HG03280 (cell line): ENCODE measurements at regions not wholly inside any gene's neighbourhood (a gene's known extent, or its start where the extent isn't known, plus 50 kb on each side); places are given as distances from the start of the nearest gene placed in this dataset.

ENCODE experiments used
- ATAC-seq: cut with Tn5 transposase; IDR thresholded peaks from one replicate; pipeline ENCODE4 v1.9.1; 2021; ENCODE audit warnings: mild to moderate bottlenecking, moderate library complexity; ENCODE audit not compliant: unreplicated experiment

GRCh38 chr13:84686458-84686857 lies 804.2 kb upstream of the SLITRK1 start:
- no peak for ATAC-seq

- no peak for ATAC-seq
Observed at GRCh38 chr13:84684804-84685203, 802.5 kb upstream of the SLITRK1 start.

DNA sequence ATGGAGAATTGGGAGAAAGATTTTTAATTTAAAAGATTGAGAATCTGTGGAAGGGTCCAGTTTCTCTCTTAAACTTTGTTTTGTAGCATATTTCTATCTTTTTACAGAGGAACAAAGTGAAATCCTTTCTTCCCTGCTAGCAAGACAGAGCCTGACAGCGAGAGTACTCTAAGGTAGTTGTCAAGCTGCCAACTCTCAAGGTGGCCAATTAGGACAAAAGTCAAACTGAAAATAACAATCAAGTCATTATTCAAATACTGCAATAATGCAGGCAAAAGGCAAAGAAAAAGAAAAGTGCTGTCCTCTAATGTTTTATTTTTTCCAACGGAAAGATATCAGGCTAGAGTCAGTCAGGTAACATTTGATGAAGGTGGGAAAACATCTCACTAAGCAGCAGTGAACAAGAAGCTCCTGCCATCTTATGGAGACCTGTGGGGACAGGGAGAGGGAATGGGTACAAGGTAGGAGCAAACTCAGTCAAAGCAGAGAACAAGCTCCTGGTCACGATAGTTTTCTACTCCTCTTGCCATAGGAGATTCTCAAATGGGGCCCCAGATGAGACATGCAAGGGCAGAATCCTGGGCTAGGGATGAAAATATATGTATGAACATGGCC lies 801.9 kb upstream of the SLITRK1 start:
- ATAC-seq = no peak

DNA sequence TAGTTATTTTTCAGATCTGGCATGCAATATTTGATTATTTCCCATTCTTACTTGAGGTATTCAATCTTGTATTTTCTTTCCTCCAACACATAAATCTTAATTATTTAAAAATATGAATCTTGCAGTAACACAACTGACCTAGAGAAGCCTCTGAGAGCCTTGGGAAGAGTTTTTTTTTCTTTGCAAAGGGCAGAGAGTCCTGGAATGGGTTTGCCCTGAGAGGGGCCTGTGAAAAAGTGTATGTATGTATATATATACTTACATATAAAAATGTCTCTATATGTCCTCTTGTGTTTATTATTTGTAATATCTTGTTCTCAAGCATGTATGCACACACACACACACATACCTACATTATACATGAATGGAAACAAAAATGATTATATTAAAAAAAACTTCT lies 801.2 kb upstream of the SLITRK1 start:
- no peak for ATAC-seq

DNA sequence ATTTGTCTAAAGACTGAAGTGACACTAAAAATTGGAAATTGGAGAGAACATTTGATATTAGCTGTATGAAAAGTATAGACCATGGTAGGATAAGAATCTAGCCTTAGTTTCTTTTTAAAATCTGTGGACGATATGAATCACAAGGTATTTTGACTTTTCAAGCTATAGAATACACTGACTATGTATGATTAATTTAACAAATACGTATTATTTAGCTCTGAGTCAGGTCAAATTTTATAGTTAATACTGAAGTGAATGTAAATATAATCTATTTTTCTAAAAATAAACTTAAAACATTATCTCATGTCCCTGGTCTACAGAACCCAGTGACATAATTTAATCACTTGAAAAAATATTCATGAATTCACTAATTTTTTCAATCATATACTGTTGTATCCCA lies 795.6 kb upstream of the SLITRK1 start:
- ATAC-seq = no peak

GRCh38 chr13:84672616-84673015 lies 790.3 kb upstream of the SLITRK1 start:
- ATAC-seq = no peak

DNA sequence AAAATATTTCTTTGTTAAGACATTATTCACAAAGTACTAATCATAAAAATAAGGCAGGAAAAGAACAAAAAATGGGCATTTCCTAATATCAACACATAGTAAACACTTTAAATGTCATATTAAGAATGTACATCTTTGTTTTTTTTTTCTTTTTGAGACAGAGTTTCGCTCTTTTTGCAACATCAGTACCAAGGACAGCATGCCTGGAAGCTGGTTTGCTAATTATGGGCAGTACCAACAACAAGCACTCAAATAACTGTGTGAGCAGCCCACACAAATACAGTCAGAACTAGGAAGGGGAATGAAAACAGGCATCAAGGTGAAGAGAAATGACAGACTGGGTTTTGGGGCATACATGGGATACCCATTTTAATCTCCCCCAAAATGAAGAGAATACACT lies 788.0 kb upstream of the SLITRK1 start:
- no peak for ATAC-seq

GRCh38 chr13:84668637-84669036 lies 786.4 kb upstream of the SLITRK1 start:
- ATAC-seq = no peak

GRCh38 chr13:84662491-84662890 lies 780.2 kb upstream of the SLITRK1 start:
- ATAC-seq = no peak

- no peak for ATAC-seq
Observed at GRCh38 chr13:84661718-84662117, 779.4 kb upstream of the SLITRK1 start.

- ATAC-seq = no peak
Observed at GRCh38 chr13:84659359-84659661, 777.0 kb upstream of the SLITRK1 start.

- no peak for ATAC-seq
Observed at GRCh38 chr13:84658491-84659358, 776.5 kb upstream of the SLITRK1 start.

- no peak for ATAC-seq
Observed at GRCh38 chr13:84655677-84656076, 773.4 kb upstream of the SLITRK1 start.

DNA sequence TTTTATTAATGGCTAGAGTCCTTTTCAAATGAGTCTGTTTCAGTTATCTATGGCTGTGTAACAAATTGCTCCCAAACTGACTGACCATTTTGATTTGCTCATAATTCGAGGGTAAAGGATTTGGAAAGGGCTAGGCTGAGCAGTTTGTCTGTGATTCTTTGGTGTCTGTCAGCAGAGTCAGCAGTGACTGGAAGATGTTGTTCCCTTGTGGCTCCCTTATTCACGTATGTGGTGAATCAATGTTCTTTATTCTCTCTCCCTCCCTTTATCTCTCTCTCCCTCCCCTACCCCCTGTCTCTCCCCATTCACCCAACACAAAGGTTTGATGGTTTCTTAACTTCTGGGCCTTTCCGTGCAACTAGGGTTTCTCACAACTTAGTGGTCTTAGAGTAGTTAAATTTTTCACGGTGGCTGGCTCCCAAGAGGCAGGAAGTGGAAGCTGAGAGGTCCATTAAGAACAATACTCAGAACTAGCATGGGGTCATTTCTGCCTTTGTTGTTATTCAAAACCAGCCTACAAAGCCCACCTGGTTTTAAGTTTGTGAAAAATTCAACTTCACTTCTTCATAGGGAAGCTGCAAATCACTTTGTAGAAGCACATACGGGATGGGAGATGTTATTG lies 772.5 kb upstream of the SLITRK1 start:
- ATAC-seq = no peak

GRCh38 chr13:84653915-84654534 lies 771.8 kb upstream of the SLITRK1 start:
- no peak for ATAC-seq

DNA sequence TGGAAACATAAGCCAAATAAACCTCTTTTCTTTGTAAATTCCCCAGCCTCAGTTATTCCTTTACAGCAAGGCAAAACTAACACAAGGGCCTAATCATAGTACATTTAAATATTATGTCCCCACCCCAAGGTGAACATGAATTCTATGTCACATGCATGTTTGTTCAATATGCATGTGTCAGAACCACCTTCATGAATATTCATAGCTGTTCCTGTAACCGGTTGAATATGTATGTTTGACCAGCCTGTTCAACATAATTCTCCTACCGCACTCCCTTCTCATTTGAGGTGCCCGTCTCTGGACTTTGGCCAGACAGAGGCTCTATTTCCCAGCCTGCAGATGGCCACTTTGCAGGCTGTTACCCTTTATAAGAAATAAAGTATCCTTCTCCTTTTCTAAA lies 769.4 kb upstream of the SLITRK1 start:
- ATAC-seq = no peak

DNA sequence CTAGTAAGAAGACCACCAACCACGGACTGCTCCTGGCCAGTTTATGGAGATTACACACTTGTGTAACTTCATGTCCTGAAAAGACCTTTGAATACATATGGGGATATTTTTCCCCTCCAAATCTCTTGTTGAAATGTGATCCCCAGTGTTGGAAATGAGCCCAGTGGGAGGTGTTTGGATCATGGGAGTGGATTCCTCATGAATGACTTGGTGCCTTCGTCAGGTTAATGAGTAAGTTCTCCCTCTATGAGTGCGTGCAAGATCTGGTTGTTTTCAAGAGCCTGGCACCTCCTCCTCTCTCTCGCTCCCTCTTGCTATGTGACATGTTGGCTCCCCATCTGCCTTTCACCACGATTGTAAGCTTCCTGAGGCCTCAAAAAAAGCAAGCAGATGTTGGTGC lies 769.0 kb upstream of the SLITRK1 start:
- no peak for ATAC-seq

GRCh38 chr13:84649853-84650252 lies 767.6 kb upstream of the SLITRK1 start:
- ATAC-seq = no peak

DNA sequence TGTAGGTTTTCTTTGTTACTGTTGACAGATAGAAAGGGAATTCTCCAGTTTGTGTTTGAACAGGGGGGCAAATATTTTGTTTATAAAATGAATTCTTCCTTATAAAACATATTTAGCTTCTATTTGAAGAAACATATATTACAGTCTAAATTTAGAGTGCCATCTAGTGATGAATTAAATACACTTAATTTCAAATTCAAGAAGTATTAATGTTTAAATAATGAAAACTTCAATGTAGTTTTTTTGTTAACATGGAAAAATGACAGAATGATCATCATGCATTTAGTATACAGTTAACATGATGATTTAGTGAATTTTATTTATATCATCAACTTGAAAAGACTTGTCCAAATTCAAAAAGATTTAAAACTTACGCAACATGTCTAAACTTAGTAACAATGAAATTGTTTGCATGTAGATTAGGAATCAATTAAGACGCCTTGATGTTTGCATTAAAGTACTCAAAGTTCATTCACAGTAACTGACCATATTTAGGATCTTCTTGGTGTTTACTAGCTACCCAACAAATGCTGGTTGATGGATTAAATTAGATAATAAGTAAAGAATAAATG lies 765.9 kb upstream of the SLITRK1 start:
- ATAC-seq = no peak

- no peak for ATAC-seq
Observed at GRCh38 chr13:84646957-84647356, 764.7 kb upstream of the SLITRK1 start.

DNA sequence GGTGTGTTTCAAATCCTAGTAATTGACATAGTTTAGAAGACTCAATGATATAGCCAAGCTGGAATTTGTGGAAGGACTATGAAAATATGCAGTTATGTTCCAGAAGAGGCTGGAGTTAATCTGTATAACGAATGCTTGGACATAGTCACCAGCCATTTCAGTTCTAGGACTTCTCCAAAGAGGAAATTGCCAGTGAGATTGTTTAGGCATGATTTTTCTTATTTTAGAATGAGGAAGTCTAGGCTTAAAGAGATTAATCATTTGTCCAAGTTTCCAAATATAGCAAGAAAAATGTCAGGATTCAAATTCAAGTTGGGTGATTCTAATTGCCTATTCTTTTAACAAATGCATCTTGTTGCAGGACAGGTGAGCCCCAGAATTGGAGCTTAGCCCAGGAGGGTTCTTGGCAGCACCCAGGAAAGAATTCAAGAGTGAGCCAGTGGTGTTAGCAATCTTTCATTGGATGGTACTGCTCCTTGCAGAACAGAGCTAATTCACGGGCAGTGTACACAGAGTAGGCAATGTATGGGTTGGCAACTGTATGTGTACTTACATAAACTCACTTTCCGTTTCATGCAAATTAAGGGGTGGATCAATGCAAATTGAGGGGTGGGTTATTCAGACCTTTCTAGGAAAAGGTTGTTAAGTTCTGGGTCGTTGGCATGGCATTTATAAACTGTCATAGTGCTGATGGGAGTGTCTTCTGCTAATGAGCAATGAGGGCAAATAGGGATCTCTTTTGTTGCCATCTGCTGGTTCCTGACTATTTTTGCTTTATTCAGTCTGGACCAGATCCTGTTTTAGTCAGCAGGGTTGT lies 763.1 kb upstream of the SLITRK1 start:
- no peak for ATAC-seq
